Hematopoietic multipotent progenitor cell treated with erythropoietin and hydrocortisone succinate and interleukin-3 and kit ligand, for 17 days (in vitro differentiated cells): ENCODE measurements at regions not wholly inside any gene's neighbourhood (a gene's known extent, or its start where the extent isn't known, plus 50 kb on each side); places are given as distances from the start of the nearest gene placed in this dataset.
"Not testable (repeated sequence)": the region's sequence is repeated elsewhere in the genome, so short reads cannot be mapped to it uniquely, and the experiment has no call there.

ENCODE experiments used
- DNase-seq: peaks from one replicate; pipeline ENCODE4 v3.0.0-alpha.2; 2015; ENCODE audit warnings: low spot score

DNA sequence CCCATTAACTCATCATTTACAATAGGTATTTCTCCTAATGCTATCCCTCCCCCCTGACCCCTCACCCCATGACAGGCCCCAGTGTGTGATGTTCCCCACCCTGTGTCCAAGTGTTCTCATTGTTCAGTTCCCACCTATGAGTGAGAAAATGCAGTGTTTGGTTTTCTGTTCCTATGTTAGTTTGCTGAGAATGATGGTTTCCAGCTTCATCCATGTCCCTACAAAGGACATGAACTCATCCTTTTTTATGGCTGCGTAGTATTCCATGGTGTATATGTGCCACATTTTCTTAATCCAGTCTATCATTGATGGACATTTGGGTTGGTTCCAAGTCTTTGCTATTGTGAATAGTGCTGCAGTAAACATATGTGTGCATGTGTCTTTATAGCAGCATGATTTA, 378.3 kb downstream of the HLX start:
- not testable (repeated sequence) for DNase-seq

- DNase-seq: not testable (repeated sequence)
These were observed 383.4 kb downstream of the HLX start for GRCh38 chr1:221262677-221263076.

DNA sequence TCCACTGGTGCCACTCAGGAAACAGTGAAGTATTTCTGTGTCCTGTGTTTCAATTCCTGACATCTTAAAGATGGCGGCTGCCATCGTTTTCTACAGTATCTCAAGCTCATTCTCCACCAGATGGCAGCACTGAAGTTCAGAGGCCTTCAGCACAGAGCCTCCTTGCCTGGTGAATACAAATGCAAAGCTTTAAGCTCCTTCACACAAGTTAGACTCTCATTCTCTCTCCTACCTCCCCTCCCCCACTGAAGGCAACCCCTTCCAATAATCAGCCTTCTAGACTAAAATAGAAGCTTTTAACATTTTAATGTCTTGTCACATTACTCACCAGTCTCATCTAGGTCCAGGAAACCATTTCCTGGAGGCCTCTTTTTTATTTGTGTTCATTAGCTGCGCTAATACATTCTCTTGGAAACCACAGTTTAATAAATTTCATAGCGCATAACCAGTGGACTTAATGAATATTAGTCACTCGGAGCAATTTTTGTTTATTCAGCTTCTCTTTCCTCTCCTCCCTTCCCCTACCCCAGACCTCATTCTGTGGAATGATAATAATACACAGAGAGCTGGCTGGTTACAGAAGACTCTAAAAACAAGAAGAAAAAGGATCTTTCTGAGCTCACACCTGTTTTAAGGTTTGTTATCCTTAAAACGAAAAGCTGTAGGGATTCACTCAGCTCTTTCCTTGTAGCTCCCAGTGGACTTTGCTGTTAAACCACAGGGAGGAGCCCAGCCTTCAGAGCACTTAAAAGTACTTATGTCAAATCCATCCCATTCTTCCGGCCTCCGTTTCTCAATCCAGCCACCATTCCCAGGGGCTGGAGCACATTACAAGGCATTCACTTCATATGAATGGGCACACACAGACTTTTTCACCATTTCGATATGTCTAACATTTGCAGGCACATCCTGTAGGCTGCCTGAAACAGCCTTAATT, 384.9 kb downstream of the HLX start:
- peak; percentile 19 for DNase-seq

GRCh38 chr1:221264848-221265247, 385.6 kb downstream of the HLX start:
- no peak for DNase-seq

GRCh38 chr1:221268295-221268694, 389.1 kb downstream of the HLX start:
- DNase-seq: no peak

GRCh38 chr1:221271701-221272100, 392.5 kb downstream of the HLX start:
- no peak for DNase-seq

DNA sequence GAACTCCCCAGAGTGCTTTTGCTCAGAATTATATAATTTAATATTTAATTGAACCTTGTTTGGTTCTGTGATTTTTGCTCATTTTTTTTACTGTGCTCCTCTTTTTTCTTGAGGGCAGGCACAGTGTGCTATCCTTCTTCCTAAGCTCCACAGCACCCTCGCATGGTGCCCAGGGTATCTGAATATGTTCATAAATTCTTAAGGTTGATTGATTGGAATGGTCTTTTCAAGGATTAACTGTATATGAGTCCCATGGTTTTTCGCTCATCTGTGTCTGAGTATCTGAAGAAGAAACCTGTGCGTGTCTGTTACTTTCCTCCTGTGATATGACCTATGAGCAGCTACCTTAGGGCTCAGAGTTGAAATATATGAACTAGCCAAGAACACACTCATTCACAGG, 393.7 kb downstream of the HLX start:
- no peak for DNase-seq

DNA sequence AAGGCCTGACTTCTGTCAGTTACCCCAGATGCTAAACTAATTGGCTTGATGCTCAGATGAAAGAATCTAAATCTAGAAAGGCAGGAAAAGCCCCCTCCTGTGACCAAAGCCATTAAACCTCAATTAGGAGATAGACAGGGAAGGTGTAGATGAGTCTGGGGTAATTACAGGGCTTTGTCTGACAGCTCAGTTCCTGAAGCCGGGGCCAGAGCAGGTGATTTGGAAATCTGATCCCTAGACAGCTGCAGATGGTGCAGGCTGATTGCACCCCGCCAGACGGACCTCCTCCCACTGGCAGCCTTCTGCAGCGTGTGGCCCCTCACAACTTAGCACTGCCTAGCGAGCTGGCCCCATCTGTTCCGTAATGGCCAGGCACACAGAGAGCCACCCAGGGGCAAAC, 395.1 kb downstream of the HLX start:
- no peak for DNase-seq

GRCh38 chr1:221276896-221277409, 397.7 kb downstream of the HLX start:
- DNase-seq: no peak

- DNase-seq: no peak
These were observed 399.9 kb downstream of the HLX start for GRCh38 chr1:221279146-221279545.

GRCh38 chr1:221283532-221283931, 404.3 kb downstream of the HLX start:
- no peak for DNase-seq

DNA sequence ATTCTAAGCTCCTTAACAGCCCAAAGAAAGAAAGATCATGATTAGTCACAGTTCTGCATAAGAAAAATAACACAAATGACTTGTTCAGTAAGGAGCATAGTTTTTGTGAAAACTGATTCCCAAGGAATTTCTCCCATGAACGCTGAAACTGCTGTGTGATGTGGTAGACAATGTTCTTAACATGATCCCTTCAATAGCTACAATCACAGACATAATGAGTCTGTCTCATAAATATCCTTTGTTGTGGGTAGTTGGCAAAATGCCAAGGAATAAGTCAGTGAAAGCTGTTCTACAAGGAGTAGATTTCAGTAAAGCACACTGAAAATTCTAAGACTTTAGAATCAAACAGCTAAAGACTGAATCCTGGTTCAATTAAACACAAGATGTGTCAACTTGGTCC, 404.8 kb downstream of the HLX start:
- DNase-seq: no peak

DNA sequence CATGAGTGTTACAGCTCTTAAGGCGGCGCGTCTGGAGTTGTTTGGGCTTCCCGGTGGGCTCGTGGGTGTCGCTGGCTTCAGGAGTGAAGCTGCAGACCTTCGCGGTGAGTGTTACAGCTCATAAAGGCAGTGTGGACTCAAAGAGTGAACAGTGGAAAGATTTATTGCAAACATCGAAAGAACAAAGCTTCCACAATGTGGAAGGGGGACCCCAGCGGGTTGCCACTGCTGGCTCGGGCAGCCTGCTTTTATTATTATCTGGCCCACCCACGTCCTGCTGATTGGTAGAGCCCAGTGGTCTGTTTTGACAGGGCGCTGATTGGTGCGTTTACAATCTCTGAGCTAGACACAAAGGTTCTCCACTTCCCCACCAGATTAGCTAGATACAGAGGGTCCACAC, 405.7 kb downstream of the HLX start:
- not testable (repeated sequence) for DNase-seq

- not testable (repeated sequence) for DNase-seq
These were observed 406.4 kb downstream of the HLX start for GRCh38 chr1:221285458-221286210.

GRCh38 chr1:221286399-221286798, 407.2 kb downstream of the HLX start:
- no peak for DNase-seq

DNA sequence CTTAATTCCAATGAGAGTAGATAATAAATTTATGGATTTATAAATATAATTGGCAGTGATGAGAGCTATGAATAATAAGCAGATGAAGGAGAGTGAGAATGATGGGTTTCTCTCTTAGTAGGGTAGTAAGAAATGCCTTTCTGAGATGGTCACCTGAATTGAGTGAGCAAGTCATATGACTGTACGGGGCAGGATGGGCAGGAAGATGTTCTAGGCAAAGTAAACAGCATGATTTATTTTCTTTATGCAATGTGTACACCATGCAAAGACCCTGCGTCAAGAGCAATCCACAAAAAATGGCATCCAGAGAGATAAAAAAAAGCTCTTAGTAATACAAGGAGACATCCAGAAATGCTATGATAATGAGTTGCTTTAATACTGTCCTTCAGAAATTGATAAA, 409.9 kb downstream of the HLX start:
- no peak for DNase-seq

GRCh38 chr1:221290669-221291068, 411.4 kb downstream of the HLX start:
- DNase-seq: no peak

GRCh38 chr1:221291113-221291512, 411.9 kb downstream of the HLX start:
- no peak for DNase-seq

DNA sequence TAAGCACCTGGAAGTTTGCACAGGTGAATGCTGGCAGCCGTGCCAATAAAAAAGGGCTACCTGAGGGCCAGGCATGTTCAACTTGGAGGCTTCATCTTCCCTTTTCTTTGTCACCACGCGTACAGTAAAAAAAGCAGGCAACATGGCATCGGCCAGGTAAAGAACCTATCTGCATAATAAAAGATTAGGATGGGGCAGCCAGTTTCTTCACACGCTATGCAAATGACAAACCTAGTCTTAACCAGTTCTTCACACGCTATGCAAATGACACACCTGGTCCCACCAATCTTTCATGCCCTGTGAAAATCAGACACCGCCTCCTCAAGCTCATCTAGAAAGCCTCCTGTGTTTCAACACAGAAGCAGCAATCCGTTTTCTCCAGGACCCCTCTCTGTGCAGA, 413.4 kb downstream of the HLX start:
- DNase-seq: no peak

DNA sequence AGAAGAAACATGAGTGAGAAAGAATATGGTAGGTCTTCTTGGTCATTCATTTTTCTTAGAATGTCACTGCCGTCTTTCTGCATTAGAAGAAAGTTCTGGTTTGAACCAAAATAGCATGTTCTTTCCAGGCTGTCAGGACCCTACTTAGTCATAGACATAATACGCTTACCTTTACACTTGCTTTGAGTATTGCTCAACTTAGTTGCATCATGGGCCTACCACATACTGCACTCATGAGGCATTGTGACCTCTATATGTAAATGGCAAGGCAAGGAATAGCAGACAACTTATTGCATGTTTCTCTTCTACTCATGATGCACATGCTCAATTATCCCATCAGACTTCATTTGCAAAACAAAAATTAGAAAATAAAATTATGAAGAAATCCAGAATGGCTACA, 415.0 kb downstream of the HLX start:
- DNase-seq: no peak

DNA sequence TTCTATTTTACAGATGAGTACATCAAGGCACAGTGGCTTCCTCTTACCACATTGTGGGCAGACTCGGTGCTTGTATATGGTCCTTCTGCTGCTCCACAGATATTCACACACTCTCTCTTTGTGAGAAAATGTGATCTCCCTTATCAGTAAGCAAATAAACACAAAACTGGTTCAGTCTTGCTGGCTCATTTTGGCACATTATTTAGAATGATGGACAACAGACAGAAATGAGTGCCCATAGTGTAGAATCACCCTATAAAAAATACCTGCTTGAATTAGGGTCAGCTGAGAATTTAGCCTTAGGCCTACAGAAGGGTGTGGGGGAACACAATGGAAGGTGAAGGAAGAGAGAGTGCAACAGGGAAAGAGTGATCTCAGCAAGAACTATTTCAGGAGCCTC, 423.1 kb downstream of the HLX start:
- no peak for DNase-seq

- DNase-seq: no peak
These were observed 423.6 kb downstream of the HLX start for GRCh38 chr1:221302810-221303209.

DNA sequence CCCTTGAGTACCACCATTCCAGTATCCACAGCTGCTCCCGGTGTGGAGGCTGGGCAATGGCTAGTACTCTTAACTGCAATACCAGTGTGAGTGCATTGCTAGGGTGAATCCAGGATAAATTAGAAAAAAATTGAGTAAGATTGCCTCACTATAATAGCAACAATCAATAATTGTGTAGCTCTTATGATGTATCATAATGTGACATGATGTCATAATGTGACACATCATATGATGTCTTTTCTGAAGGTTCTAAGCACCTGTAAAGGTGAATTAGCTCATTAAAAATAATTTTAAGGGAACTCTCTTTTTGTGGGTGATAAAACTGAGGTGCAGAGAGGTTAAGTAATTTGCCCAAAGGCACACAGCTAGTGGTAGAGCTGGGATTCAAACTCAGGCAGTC, 424.4 kb downstream of the HLX start:
- DNase-seq: no peak
